Stimulated activated CD4-positive, alpha-beta T cell treated with anti-CD3 and anti-CD28 coated beads, Interleukin-2, amount 100 ng/mL, for 48 hours (primary cell): ENCODE measurements at regions not wholly inside any gene's neighbourhood (a gene's known extent, or its start where the extent isn't known, plus 50 kb on each side); places are given as distances from the start of the nearest gene placed in this dataset.

Source experiments
- DNase-seq, 2 donors: peaks; one replicate each; pipeline ENCODE4 v3.0.0-alpha.2; 2020

GRCh38 chr10:29403208-29403607 lies 114.3 kb downstream of the LYZL1 start:
- DNase-seq = no peak

GRCh38 chr10:29407280-29407858 lies 118.5 kb downstream of the LYZL1 start:
- no peak for DNase-seq
